HG03139 (cell line): ENCODE measurements at regions not wholly inside any gene's neighbourhood (a gene's known extent, or its start where the extent isn't known, plus 50 kb on each side); places are given as distances from the start of the nearest gene placed in this dataset.
"Not testable (repeated sequence)": the region's sequence is repeated elsewhere in the genome, so short reads cannot be mapped to it uniquely, and the experiment has no call there.

Experiments used
- ATAC-seq: cut with Tn5 transposase; IDR thresholded peaks from one replicate; pipeline ENCODE4 v1.9.1; 2021; ENCODE audit not compliant: unreplicated experiment

DNA sequence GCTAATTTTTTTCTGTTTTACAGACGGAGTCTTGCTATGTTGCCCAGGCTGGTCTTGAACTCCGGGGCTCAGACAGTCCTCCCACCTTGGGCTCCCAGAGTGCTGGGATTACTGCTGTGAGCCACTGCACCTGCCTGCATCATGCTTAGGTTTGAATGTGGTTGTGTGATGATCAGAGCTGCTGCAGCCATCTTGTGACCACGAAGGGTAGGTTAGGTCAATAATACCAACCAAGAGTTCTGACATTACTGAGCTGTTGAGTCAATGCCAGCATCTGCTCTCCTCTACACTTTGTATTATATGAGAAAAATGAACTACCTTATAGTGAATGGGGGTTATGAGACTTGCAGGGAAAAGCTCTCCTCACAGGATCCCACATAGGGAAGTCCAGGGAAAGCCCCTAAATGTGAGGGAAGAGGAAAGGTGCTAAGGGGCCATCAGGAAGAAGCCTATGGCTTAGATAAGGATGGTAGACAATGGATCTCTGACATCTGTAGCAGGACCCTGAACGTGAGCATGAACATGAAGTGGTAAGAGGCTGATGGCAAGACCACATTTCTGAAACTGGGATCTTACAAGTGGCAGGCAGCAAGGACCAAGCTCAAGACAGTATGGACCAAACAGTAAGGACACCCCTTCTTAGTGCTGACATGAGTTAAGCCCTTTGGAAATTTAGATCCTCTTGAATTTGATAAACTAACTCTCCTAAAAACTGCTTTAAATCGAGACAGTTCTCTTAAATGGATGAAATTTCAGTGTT is 75.7 kb upstream of the ZNF169 start:
- ATAC-seq = no peak

DNA sequence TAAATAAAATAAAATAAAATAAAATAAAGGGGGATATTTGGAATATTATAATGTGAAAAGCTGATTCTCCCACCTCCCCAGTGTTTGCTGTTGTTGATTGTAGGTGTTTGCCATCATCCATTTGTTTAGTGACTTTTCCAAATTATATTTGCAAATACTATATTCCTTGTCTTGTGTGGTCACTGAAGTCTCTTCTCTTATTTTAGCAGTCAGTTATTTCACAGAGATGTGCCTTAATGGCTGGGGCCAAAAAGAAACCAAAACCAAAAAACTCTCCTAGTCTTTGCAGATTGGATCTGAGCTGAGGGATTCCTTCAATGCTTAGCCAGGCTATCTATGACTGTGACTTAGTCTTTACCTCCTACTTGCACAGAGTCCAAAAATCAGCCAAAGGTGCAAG is 70.9 kb upstream of the ZNF169 start:
- no peak for ATAC-seq

DNA sequence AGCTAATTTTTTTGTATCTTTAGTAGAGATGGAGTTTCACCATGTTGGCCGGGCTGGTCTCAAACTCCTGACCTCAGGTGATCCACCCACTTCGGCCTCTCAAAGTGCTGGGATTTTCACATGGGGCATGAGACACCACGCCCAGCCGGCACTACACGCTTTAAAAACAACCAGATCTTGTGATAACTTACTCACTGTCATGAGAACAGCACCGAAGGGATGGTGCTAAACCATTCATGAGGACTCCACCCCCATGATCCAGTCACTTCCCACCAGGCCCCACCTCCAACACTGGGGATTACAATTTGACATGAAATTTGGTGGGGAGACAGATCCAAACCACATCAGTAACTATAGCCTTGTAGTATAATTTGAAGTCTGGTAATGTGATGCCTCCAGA is 67.4 kb upstream of the ZNF169 start:
- ATAC-seq = not testable (repeated sequence)

- no peak for ATAC-seq
These were observed 60.7 kb upstream of the ZNF169 start for GRCh38 chr9:94198414-94198813.

GRCh38 chr9:94199776-94200175 is 59.3 kb upstream of the ZNF169 start:
- no peak for ATAC-seq

DNA sequence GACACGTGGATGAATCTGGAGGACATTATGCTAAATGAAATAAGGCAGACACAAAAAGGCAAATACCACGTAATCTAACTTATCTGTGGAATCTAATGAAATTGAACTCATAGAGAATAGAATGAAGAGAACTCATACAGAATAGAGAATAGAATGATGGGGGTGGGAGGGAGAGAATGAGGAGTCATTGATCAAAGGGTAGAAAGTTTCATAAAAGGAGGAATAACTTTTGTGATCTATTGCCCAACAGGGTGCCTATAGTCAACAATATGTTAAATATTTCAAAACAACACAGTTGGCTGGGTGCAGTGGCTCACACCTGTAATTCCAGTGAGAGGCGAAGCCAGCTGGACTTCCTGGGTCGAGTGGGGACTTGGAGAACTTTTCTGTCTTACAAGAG is 54.9 kb upstream of the ZNF169 start:
- no peak for ATAC-seq

DNA sequence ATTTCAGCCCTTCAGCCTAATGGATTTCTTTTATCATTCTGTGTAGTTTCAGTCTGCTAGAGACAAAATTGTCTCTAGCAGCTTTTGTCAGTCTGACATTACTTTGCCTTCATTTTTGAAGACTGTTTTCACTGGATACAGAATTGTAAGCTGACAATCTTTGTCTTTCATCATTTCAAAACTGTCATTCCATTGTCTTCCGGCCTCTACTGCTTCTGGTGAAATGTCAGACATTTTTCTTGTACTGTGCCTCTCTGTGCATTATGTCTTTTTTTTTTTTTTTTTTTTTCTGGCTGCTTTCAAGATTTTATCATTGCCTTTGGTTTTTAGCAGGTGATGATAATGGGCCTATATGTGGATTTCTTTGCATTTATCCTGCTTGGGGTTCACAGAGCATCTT is 51.3 kb upstream of the ZNF169 start:
- ATAC-seq = no peak
